Right renal cortex interstitium (tissue), 3 donors: ENCODE measurements at regions not wholly inside any gene's neighbourhood (a gene's known extent, or its start where the extent isn't known, plus 50 kb on each side); places are given as distances from the start of the nearest gene placed in this dataset.
"Not testable (repeated sequence)": the region's sequence is repeated elsewhere in the genome, so short reads cannot be mapped to it uniquely, and the experiment has no call there.

ENCODE experiments used
- DNase-seq, 3 donors: peaks; one replicate each; pipeline ENCODE4 v3.0.0-alpha.2; 2013; ENCODE audit warnings: low read depth in 3 of 3, low spot score in 2 of 3

DNA sequence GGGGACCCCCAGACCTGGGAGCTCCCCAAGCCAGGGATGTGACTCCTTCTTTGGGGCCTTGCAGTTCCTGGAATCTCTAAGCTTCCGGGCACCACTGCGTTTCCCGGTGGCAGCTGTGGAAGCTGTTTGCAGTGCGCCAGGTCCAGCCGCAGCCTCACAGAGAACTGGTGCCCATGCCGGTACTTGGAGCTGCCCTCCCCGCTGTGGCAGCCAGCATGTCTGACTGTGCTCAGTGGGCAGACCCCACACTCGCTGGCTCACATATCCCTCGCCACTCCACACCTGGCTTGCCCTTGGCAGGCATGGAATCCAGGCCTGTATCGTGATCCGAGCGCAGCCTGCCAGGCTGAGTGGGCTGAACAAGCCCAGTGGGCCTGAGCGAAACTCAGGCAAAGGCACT, 753.2 kb upstream of the PCDH20 start:
- DNase-seq = no peak

DNA sequence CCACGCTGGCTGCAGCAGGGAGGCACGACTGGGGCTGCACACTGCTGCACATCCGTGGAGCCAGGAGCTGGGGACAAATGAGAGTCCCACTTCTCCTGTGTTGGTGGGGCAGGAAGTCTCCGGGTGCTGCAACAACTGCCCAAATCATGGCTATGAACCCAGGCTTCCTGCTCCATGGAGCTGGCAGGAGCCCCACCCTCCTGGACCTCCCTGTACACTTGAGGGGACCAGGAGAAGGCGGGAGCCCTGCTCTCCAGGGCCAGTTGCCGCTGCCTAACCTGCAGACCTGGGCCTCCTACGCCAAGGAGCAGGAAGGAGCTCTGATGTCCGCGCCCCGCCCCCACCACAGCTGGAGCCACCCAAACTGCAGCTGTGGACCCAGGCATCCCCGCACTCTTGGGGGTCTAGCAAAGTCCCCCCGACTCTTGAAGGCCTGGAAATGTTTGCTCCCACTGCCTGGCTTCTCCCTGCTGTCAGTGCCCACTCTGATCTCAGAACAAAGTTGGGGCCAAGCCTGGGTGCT, 752.1 kb upstream of the PCDH20 start:
- no peak for DNase-seq

DNA sequence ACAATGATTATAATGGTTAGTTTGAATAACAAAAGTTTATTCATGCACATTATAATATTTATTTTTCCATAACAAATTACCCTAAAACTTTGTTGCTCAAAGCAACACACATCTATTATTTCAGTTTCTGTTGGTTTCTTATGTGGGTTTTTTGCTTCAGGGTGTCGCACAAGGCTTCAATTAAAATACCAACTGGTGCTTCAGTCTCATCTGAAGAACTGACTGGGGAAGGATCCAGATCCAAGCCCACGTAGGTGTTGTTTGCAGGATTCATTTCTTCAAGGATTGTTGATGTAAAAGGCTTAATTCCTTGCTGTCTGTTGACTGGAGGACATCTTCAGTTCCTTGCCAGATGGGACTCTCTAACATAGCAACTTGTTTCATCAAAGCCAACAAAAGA, 747.2 kb upstream of the PCDH20 start:
- DNase-seq = no peak

DNA sequence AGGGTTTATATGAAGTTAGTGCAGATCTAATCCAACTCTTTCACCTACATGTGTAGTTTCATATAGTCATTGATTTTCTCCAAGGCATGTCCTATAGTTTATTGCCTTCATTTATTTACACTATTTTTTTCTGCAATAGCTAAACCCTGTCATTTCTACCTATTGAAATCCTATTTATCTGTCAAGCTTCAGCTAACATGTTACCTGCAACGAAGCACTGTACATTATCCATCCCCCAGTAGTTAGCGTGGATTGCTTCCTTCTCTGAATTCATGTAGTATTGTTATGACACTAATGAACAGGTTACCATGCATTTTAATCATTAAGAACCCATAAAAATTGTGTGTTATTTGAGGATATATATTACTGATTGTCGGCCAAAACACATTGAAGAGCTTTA, 742.9 kb upstream of the PCDH20 start:
- no peak for DNase-seq

DNA sequence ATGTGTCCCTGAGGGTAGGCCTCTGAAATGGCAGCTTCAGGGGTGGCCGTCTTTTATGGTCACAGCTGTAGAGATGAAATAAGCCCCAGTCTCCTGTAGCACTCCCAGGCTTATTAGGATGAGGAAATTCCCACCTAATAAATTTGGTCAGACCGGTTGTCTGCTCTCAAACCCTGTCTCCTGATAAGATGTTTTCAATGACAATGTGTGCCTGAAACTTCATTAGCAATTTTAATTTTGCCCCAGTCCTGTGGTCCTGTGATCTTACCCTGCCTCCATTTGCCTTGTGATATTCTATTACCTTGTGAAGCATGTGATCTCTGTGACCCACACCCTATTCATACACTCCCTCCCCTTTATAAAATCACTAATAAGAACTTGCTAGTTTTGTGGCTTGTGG, 736.1 kb upstream of the PCDH20 start:
- DNase-seq = not testable (repeated sequence)

DNA sequence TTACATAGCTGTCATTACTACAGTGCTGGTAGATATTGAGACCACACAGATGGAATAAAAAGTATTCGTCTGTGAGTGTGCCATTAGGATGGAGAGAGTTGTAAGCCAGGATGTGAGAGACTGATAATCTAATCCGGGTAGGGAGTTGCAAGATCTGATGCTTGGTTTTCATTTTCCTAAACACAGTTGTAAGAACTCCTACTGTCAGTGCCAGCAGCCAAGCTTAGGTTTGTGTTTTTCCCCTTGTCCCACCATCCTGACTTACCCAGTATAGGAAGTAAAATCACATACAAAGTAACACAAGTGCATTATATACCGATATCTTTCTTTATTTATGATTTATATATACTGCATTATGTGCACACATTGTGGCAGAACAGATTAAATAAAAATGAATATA, 726.4 kb upstream of the PCDH20 start:
- no peak for DNase-seq

DNA sequence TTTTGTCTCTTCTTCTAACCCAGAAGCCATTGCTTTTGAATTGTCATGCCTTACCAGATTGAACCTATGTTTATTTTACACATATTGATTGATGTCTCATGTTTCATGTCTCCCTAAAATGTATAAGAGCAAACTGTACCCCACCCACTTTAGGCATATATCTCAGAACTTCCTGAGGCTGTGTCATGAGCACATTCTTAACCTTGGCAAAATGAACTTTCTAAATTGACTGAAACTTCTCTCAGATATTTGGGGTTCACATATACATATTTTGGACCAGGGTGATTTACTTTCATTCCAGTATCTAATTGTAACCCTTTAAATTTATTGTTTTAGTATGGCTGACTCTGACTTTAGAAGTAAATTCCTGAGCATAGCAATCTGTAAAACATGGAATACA, 723.9 kb upstream of the PCDH20 start:
- no peak for DNase-seq

DNA sequence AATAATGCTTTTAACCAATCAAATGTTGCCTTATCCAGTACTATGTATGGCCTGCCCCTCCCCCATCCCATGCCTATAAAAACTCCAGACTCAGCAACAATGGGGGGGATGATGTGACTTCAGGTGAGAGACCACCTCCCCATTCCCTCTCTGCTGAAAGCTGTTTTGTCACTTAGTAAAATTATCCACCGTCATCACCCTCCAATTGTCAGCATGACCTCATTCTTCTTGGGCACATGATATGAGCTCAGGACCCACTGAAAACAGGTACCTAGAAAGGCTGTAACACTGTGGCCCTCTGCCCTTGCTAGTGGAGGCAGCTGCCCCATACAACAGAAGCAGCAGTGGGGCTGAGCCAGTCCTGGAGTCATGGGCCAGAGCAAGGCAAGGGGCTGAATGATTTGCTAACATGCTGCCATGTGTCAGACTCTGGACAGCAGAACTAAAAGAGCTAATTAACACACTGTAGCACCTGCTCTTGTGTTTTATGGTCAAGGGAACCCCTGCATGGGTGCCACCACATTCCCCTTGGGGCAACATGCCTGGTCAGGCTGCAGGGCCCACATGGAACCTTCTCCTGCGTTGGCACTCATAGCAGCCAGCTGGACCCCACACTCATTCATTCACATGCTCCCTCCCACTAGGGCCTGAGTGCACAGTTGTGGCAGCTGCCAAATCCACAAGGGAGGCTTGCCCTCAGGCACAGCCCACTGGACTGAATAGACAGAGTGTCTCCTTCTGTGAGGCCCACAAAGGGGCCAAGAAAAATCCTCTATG, 722.2 kb upstream of the PCDH20 start:
- DNase-seq = no peak

DNA sequence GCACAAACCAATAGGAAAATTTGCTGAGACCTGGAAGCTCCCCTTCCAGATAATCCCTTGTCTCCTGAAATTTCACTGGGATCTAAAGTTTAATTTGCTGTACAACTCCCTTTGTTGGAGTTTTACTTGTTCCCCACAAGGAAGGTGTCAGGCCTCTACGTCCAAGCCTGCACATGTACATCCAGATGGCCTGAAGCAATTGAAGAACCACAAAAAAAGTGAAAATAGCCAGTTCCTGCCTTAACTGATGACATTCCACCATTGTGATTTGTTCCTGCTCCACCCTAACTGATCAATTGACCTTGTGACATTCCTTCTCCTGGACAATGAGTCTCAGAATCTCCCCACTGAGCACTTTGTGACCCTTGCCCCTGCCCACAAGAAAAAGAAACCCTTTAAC, 716.0 kb upstream of the PCDH20 start:
- no peak for DNase-seq

DNA sequence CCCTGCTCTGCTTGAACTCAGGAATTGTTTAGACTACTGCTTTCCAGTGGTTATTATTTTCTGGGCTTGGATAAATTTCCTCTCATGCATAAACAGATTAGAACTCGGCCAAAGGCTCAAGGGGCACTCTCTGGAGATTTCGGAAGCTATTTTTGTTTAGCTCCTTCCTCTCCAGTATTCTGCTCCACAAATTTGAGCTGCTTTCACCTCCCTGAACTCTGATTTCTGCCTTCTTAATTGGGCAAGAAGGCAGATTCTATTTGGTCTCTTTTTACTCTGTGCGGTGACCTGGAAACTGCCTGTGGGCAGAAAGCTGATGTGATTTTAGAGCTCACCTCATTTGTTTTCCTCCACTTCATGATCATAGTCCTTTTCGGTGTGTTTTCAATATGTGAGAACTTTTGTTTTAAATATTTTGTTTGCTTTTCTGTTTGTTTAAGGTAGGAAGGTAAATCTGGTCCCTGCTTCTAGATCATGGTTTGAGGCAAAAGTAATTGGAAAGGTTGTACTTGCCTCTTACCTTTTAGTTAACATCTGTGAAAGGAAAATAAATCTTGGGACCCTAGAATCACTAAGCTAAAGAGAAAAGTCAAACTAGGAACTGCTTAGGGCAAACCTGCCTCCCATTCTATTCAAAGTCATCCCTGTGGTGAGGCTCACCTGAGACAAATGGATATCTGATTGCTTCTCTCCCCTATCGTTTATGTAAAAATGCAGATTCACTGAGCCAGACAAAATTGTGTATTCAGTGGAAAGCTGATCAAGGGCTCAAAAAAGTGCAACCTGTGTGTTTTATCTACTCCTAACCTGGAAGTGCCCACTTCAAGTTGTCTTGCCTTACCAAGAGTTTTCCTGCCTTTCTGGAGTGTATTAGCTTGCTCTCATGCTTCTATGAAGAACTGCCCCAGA, 714.7 kb upstream of the PCDH20 start:
- DNase-seq = no peak

DNA sequence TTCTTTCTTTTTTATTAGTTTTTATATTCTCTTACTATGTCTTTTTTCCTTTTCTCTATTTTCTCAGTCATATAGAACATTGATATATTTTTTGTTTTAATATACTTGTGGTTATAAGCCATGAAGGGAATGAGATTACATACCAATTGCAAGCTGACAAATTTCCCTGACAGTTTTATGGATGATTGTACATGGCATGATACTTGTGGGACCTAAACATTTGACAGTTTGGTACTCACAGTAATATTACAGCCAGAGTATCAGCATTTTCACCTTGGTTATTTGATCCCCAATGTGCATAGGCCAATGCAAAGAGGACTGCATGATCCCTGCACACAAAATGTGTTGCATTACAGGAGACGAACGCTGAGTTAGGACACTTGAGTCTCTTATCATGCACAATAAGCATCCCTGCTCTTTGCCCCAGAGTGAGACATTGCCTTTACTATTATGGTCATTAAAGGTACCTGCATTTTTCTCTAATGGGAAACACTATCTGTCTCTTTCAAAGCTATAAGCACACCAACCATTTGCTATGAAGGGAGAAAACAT, 713.4 kb upstream of the PCDH20 start:
- no peak for DNase-seq

DNA sequence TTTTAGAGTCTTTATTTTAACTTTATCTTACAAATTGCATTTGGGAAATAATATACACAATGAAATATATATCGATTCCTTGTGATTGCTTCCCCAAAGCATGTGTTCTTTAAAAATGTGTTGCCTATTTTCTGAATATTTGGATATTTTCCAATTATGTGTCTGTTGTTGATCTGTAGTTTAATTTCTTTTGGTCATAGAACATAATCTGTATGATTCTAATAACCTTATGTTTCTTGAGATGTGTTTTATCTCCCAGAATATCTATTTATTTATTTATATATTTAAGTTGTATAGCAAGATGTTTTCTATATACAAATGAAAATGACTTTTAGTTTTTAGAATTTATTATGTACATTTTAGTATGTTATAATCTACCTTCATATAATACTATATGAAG, 710.8 kb upstream of the PCDH20 start:
- DNase-seq = no peak

DNA sequence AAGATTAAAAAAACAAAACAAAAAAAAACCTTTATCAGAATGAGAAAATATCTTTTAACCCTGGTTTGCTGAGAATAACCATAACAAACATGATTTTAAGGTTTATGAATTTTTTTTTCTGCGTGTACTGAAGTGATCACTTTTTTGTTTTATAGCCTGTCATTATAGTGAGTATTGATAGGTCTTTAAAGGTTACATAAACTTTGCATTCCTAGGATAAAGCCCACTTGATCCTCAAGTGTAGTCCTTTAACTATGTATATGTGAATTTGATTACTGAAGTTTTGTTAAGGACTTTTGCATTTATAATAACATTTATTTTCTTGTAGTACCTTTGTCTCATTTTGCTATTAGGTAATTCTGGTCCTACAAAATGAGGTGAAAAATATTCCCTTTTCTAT, 709.8 kb upstream of the PCDH20 start:
- no peak for DNase-seq

DNA sequence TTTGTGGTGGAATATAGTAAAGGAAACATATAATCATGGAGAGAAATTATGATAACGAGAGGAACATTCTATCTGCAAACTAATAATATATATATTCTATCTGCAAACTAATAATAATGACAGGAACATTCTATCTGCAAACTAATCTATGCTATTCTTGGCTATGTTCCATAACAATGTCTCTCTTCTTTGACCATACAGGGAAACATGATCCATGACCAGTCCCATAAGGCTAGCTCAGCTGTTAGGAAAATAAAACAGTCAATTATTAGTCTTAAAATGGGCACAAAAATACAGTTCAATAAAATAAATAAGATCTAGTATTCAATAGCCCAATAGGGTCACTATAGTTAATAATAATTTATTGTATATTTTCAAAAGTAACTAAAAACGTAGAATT, 707.8 kb upstream of the PCDH20 start:
- DNase-seq = no peak

DNA sequence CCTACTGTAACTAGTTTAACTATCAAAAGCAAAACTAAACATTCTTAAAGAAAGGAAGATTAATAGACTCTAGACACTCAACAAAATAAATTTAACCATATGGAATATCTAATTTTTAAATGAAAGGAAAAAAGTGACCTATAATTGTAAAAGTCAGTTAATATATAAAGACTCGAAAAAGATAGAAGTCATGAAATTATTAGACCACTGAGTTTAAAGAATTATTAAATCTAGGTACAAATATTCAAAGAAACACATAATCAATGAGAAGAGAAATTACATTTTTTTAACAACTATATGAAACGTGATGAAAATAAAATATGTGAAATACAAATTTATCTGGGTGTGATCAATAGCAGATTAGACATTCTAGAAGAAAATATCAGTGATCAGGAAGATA, 706.8 kb upstream of the PCDH20 start:
- no peak for DNase-seq

DNA sequence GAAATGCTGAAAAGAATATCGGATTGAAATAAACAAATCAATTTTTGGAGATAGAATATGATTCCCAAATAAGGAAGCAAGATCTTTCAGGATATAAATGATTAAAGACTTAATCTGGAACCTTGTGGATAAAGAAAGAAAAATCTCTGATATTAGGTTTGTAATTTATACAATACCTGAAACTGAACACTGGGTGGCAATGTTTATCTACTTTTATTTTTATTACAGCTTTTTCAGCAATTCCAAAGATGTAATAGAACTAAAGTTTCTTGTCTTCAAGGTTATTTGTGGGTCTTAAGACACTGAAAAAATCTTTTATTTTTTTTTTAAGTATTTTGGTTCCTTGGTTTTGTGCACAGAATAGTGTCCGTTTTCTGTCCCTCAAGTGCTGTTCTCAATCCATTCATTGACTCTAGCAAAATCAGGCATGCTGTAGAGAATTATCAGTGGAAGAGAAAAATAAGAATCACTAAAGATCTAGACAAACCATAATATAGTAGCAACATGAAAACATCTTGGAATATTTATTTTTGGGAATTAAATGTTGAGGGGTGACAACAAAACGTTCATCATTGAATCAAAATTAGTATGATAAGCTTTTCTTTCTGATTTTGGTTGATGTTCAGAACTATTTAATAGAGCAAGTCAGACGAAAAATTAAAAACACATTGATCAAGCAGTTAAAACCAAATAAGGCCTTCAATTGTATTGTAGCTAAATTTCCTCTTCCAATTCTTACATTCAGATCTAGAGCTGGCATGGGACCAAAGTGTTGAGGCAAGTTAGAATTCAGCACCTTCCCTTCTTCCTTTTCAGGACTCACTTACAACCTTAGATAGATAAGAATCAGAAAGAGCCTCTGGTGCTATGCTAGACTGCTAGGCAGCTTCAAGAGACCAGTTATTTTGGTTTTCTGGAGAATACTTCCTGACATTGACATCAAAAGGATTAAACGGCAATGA, 704.4 kb upstream of the PCDH20 start:
- no peak for DNase-seq

DNA sequence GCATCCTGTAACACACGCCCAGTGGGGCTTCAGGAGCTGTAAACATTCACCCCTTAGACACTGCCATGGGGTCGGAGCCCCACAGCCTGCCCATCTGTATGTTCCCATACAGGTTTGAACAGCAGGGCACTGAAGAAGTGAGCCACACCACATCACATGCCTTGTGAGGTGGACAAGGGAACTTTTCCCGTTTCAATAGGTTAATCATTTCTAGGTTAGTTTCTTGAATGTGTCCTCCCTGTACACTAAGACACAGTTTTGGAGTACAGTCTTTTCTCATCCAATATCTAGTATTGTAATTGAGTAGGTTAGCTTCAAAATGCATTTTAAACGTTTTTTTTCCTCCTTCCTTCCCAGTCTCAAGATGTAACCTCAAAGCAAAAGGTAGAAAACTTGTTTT, 700.2 kb upstream of the PCDH20 start:
- DNase-seq = no peak

DNA sequence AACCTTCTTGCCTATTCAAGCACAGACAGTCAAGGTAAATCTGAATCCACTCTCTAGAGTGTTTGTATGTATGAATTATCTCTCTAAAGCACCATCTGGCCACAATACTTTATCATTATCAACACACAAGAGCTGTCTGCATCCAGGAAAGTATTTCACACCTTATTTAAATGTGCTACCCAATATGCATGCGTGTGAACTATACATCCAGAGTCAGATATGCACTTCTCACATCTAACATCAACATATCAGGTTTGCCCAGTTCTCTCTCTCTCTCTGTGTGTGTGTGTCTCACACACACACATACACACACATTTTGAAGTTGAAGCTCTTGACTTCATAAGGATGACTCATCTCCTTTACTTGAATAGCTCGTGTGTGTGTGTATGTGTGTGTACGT, 697.5 kb upstream of the PCDH20 start:
- DNase-seq = no peak

DNA sequence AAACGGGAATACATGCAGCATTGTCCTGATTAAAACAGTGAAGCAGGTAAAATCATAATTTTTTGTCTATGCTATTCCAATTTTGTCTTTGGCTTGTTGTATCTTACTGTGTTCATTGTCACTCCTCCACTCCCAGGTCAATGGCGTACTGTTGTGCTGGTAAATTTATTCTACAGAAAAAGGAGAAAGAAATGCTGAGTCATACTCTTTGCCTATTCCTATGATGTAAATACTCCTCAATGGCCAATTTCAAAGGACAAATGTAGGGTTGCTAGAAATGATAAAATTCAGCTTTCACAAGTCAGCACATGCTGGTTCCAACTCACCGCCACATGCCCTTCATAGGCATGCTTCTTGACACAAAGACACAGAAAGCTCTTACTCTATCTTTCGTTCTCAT, 694.4 kb upstream of the PCDH20 start:
- no peak for DNase-seq

DNA sequence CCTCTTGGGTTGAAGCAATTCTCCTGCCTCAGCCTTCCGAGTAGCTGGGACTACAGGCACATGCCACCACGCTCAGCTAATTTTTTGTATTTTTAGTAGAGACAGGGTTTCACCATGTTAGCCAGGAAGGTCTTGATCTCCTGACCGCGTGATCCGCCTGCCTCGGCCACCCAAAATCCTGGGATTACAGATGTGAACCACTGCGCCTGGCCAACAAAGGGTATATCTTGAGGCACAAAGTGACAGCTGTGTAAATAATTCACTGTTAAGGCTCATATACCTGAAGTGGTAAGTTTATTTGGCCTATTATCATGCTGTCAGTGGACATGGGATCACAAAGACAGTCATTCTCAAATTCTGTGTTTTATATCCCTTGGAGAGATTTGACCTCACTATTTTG, 688.5 kb upstream of the PCDH20 start:
- not testable (repeated sequence) for DNase-seq
